GM12874 (cell line): ENCODE measurements at regions not wholly inside any gene's neighbourhood (a gene's known extent, or its start where the extent isn't known, plus 50 kb on each side); places are given as distances from the start of the nearest gene placed in this dataset.

Experiments used
- CTCF ChIP-seq: IDR thresholded peaks from 2 replicates; pipeline ENCODE4 v1.5.1; 2011; ENCODE audit warnings: low read depth, mild to moderate bottlenecking, control low read depth, low read length, moderate library complexity; ENCODE audit not compliant: insufficient read depth

- no peak for TF ChIP-seq CTCF
Measured at GRCh38 chrX:112359906-112360305, 277.3 kb upstream of the TRPC5 start.

- no peak for TF ChIP-seq CTCF
Measured at GRCh38 chrX:112355931-112356330, 273.4 kb upstream of the TRPC5 start.

- no peak for TF ChIP-seq CTCF
Measured at GRCh38 chrX:112341598-112341997, 259.0 kb upstream of the TRPC5 start.

- TF ChIP-seq CTCF: no peak
Measured at GRCh38 chrX:112313201-112313600, 230.6 kb upstream of the TRPC5 start.

GRCh38 chrX:112306027-112306426 lies 223.5 kb upstream of the TRPC5 start:
- TF ChIP-seq CTCF: no peak

- TF ChIP-seq CTCF: no peak
Measured at GRCh38 chrX:112279940-112280339, 197.4 kb upstream of the TRPC5 start.

GRCh38 chrX:112270991-112271390 lies 188.4 kb upstream of the TRPC5 start:
- TF ChIP-seq CTCF: no peak

- TF ChIP-seq CTCF: no peak
Measured at GRCh38 chrX:112266136-112266535, 183.6 kb upstream of the TRPC5 start.
